ENCODE measurements at regions not wholly inside any gene's neighbourhood (a gene's known extent, or its start where the extent isn't known, plus 50 kb on each side); places are given as distances from the start of the nearest gene placed in this dataset.

DNA sequence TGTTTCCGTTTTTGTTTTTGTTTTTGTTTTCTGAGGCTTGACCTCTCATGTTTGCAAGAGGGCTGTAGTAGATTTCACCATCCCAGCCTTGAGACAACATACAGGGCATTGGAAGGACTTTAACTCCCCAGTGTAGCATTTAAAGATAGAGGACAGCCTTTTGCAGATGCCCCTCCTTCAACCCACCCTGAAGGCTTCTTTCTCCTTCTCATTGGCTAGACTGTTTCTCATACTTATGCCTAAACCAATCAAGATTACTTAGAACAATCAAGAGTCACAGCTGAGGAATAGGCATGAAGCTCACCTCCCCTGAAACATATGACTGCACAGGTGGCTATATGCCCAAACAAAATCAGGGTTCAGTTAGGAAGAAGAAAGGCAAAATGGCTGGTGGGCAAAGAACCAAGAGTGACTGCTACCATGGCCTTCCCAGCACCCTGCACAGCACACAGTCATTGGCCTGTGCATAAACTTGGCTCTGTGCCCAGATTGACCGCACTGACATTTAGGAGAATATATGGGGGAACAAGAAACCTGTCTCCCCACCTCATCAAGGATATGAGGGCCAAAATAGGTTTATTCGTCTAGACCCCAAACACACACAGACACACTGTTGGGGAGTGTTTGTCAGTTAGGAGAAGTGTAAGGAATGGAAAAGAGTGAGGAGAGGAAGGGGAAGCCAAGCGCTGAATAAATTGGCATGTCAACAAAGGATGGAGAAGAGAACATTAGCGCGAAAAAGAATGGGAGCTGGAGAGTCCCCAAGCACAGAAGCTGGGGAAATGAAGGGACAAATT is 137.3 kb upstream of the RANBP3L start:
- Histone ChIP-seq H3K4me1 (peaks cover 5% of the 10 kb centered on the region), H3K79me2 (ENCODE audit: low read depth) (no peaks in the 10 kb centered on the region), H4K20me1 (ENCODE audit: low read depth) (no peaks in the 10 kb centered on the region), H3F3A (ENCODE audit: low read depth) (no peaks in the 10 kb centered on the region), H3K36me3 (no peaks in the 10 kb centered on the region), H3K4me2 (no peak overlapping the region), H3K9me3 (ENCODE audit: low read depth) (no peaks in the 10 kb centered on the region), H3K9ac (no peak overlapping the region), H2AFZ (replicated peaks) (no peak overlapping the region), H3K27me3 (no peaks in the 10 kb centered on the region), H3K27ac (no peak overlapping the region), H3K4me3 (no peak overlapping the region)
- peaks cover 8% of the 10 kb centered on the region for H3K27me3 Mint-ChIP-seq (ENCODE audit: insufficient read depth, low read depth)
- no peak overlapping the region for H3K4me3 Mint-ChIP-seq
- peaks cover 3% of the 10 kb centered on the region for H3K9me3 Mint-ChIP-seq
- H3K36me3 Mint-ChIP-seq = no peaks in the 10 kb centered on the region
- H3K4me1 Mint-ChIP-seq = peaks cover 9% of the 10 kb centered on the region
- no peak for DNase-seq (ENCODE audit: low spot score)
- no peak for TF ChIP-seq EZH2 (IDR thresholded peaks at IDR 0.05)
- TF ChIP-seq EZH2phosphoT487 (IDR thresholded peaks at IDR 0.05) = no peak
- H3K27ac Mint-ChIP-seq = no peak overlapping the region

DNA sequence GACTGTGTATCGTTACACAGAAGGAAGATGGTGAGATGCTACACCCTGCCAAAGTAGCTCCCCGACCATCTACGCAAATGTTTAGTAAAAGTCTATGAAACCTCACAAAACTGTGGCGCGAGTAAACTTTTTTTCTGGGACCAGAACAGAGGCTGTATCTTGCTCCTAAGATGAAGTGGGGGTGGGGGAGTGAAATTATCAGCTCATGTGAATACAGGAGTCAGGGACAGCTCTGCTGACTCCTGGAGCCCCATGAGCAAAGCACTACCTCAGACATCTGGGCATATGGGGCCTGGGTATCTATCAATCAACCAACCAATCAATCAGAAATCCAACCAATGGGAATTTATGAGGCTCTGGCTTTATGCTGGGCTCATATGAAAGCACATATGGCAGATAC is 138.6 kb upstream of the RANBP3L start:
- H3K9me3 Mint-ChIP-seq = peaks cover 3% of the 10 kb centered on the region
- Histone ChIP-seq H3K27ac (no peak overlapping the region), H2AFZ (replicated peaks) (no peak overlapping the region), H3K36me3 (no peaks in the 10 kb centered on the region), H3F3A (ENCODE audit: low read depth) (no peaks in the 10 kb centered on the region), H3K9ac (no peak overlapping the region), H3K27me3 (no peaks in the 10 kb centered on the region), H3K4me2 (no peak overlapping the region), H3K4me1 (peaks cover 5% of the 10 kb centered on the region), H4K20me1 (ENCODE audit: low read depth) (no peaks in the 10 kb centered on the region), H3K9me3 (ENCODE audit: low read depth) (no peaks in the 10 kb centered on the region), H3K79me2 (ENCODE audit: low read depth) (no peaks in the 10 kb centered on the region), H3K4me3 (no peak overlapping the region)
- TF ChIP-seq EZH2phosphoT487 (IDR thresholded peaks at IDR 0.05) (no peak), EZH2 (IDR thresholded peaks at IDR 0.05) (no peak)
- no peak overlapping the region for H3K27ac Mint-ChIP-seq
- peaks cover 11% of the 10 kb centered on the region for H3K27me3 Mint-ChIP-seq (ENCODE audit: insufficient read depth, low read depth)
- H3K4me1 Mint-ChIP-seq = peaks cover 14% of the 10 kb centered on the region
- H3K36me3 Mint-ChIP-seq = no peaks in the 10 kb centered on the region
- DNase-seq (ENCODE audit: low spot score) = no peak
- H3K4me3 Mint-ChIP-seq = no peak overlapping the region

DNA sequence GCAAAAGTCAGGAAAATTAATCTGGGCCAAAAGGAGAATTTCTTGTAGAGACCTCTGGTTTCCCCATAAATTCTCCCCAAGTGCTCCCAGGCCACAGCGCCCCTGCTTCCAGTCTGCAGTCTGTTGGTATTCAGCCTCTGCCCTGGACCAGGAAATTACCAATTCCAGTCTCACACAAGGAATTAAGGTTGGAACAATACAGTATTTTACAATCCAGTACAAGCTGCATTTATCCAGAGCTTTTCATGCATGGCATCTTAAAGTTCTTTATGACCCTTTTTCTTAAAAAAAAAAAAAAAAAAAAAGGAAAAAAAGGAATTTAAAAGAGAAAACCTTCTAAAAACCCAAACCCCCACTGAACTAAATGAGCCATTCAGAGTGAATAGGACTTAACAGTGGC is 139.6 kb upstream of the RANBP3L start:
- Histone ChIP-seq H3K27ac (no peak overlapping the region), H3K9ac (no peak overlapping the region), H3F3A (ENCODE audit: low read depth) (no peaks in the 10 kb centered on the region), H3K9me3 (ENCODE audit: low read depth) (no peaks in the 10 kb centered on the region), H3K79me2 (ENCODE audit: low read depth) (no peaks in the 10 kb centered on the region), H2AFZ (replicated peaks) (no peak overlapping the region), H3K4me2 (no peak overlapping the region), H3K4me1 (peaks cover 5% of the 10 kb centered on the region), H4K20me1 (ENCODE audit: low read depth) (no peaks in the 10 kb centered on the region), H3K4me3 (no peak overlapping the region), H3K36me3 (no peaks in the 10 kb centered on the region), H3K27me3 (no peaks in the 10 kb centered on the region)
- Mint-ChIP-seq H3K27ac (no peak overlapping the region), H3K27me3 (ENCODE audit: insufficient read depth, low read depth) (peaks cover 11% of the 10 kb centered on the region), H3K4me3 (no peak overlapping the region), H3K4me1 (peaks cover 14% of the 10 kb centered on the region), H3K36me3 (no peaks in the 10 kb centered on the region), H3K9me3 (peaks cover 3% of the 10 kb centered on the region)
- no peak for DNase-seq (ENCODE audit: low spot score)
- TF ChIP-seq, protein P1, sequence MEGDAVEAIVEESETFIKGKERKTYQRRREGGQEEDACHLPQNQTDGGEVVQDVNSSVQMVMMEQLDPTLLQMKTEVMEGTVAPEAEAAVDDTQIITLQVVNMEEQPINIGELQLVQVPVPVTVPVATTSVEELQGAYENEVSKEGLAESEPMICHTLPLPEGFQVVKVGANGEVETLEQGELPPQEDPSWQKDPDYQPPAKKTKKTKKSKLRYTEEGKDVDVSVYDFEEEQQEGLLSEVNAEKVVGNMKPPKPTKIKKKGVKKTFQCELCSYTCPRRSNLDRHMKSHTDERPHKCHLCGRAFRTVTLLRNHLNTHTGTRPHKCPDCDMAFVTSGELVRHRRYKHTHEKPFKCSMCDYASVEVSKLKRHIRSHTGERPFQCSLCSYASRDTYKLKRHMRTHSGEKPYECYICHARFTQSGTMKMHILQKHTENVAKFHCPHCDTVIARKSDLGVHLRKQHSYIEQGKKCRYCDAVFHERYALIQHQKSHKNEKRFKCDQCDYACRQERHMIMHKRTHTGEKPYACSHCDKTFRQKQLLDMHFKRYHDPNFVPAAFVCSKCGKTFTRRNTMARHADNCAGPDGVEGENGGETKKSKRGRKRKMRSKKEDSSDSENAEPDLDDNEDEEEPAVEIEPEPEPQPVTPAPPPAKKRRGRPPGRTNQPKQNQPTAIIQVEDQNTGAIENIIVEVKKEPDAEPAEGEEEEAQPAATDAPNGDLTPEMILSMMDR (IDR thresholded peaks at IDR 0.05) = no peak
- no peak for TF ChIP-seq EZH2 (IDR thresholded peaks at IDR 0.05)
- TF ChIP-seq EZH2phosphoT487 (IDR thresholded peaks at IDR 0.05) = no peak

DNA sequence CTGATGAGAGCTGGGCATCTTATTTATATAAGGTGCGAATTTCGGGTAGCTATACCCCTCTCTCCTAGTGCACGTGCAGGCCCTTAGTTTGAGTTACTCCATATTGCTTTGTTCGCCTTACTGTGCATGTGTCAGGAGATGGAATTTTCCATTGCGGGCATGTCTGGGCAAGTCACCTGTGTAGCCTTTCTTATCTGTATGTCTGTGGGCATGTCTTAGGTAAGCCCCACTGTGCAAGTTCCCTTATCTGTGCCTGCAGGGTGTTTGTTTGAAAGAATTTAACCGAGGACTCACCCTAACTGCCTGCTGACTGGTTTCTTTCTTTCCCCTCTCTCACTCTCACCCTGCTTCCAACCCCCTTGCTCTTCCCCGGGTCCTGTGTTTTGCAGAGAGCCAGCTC is 140.7 kb upstream of the RANBP3L start:
- no peaks in the 10 kb centered on the region for H3K36me3 Mint-ChIP-seq
- no peaks in the 10 kb centered on the region for H4K20me1 ChIP-seq (ENCODE audit: low read depth)
- no peaks in the 10 kb centered on the region for H3F3A ChIP-seq (ENCODE audit: low read depth)
- H3K4me1 Mint-ChIP-seq = peaks cover 14% of the 10 kb centered on the region
- no peak overlapping the region for H3K4me3 ChIP-seq
- peak overlapping the region; percentile 31 for H3K27ac ChIP-seq
- H3K9ac ChIP-seq = no peak overlapping the region
- peaks cover 9% of the 10 kb centered on the region for H3K27me3 Mint-ChIP-seq (ENCODE audit: insufficient read depth, low read depth)
- no peaks in the 10 kb centered on the region for H3K27me3 ChIP-seq
- TF ChIP-seq, protein P1 (IDR thresholded peaks at IDR 0.05) = no peak
- TF ChIP-seq EZH2phosphoT487 (IDR thresholded peaks at IDR 0.05) (no peak), EZH2 (IDR thresholded peaks at IDR 0.05) (no peak)
- peak overlapping the region; percentile 79 for H2AFZ ChIP-seq (replicated peaks)
- peaks cover 3% of the 10 kb centered on the region for H3K9me3 Mint-ChIP-seq
- H3K79me2 ChIP-seq (ENCODE audit: low read depth) = no peaks in the 10 kb centered on the region
- no peaks in the 10 kb centered on the region for H3K36me3 ChIP-seq
- no peak overlapping the region for H3K4me3 Mint-ChIP-seq
- H3K27ac Mint-ChIP-seq = no peak overlapping the region
- H3K4me2 ChIP-seq = no peak overlapping the region
- peaks cover 5% of the 10 kb centered on the region for H3K4me1 ChIP-seq
- no peaks in the 10 kb centered on the region for H3K9me3 ChIP-seq (ENCODE audit: low read depth)
- DNase-seq (ENCODE audit: low spot score) = no peak

All from neural progenitor cell (in vitro differentiated cells).